ENCODE measurements at regions not wholly inside any gene's neighbourhood (a gene's known extent, or its start where the extent isn't known, plus 50 kb on each side); places are given as distances from the start of the nearest gene placed in this dataset.

- H3K9me2 ChIP-seq (ENCODE audit: insufficient read depth), result no peaks in the 10 kb centered on the region
- no TSS peak for BruUV-seq (replicated peaks)
- intact Hi-C loops (cut with micrococcal nuclease), result loop anchor here (10.0 kb wide), 1 partner anchor 62 kb away; no protein-coding TSS in a partner anchor
- no peak overlapping the region for H2AFZ ChIP-seq (ENCODE audit: low read depth, low read length, poor library complexity, severe bottlenecking)
- H3K9ac ChIP-seq (ENCODE audit: low read length), result no peak overlapping the region
- ChIA-PET CTCF (no interaction called here), RAD21 (ENCODE audit: low non-redundant PET in 1 of 2, low total read pairs in 2 of 2, uncharacterized antibody in 2 of 2, unreplicated experiment in 2 of 2) (no interaction called here), POLR2A (no interaction called here)
- H3K9me3 ChIP-seq (ENCODE audit: control insufficient read depth in 1 of 2, insufficient read depth in 1 of 2, low read depth in 1 of 2, low read length in 2 of 2), result no peaks in the 10 kb centered on the region
- ATAC-seq, result no peak
- H3K36me3 ChIP-seq (ENCODE audit: control insufficient read depth in 1 of 2, insufficient read depth in 2 of 2, low read length in 2 of 2), result no peaks in the 10 kb centered on the region
- no peak for TF ChIP-seq CTCF (IDR thresholded peaks at IDR 0.05 in 2 of 3, conservative IDR thresholded peaks at IDR 0.05 in 1 of 3; ENCODE audit: borderline replicate concordance in 1 of 3, insufficient read depth in 1 of 3, low read depth in 2 of 3, low read length in 2 of 3)
- TF ChIP-seq ZNF274 (IDR thresholded peaks at IDR 0.05; ENCODE audit: low read depth, low read length), result no peak
- TF ChIP-seq EZH2 (IDR thresholded peaks at IDR 0.05), result no peak
- no peak for TF ChIP-seq YY1 (IDR thresholded peaks at IDR 0.05; ENCODE audit: extremely low read depth, insufficient replicate concordance, low read depth, low read length)
- no peak for TF ChIP-seq JUND (IDR thresholded peaks at IDR 0.05)
- no peak for TF ChIP-seq SRF (IDR thresholded peaks at IDR 0.05; ENCODE audit: low read depth)
- no peak for TF ChIP-seq FOSL1 (IDR thresholded peaks at IDR 0.05; ENCODE audit: low read depth)
- TF ChIP-seq POLR2A (IDR thresholded peaks at IDR 0.05; ENCODE audit: borderline replicate concordance, extremely low read depth, insufficient read depth, insufficient read length), result no peak
- TF ChIP-seq SIN3A (IDR thresholded peaks at IDR 0.05; ENCODE audit: low read depth), result no peak
- H3K4me2 ChIP-seq (ENCODE audit: low read length), result no peak overlapping the region
- H3K27ac ChIP-seq (ENCODE audit: low read depth, low read length), result no peak overlapping the region
- no peaks in the 10 kb centered on the region for H4K20me1 ChIP-seq (ENCODE audit: insufficient read depth)
- DNase-seq (ENCODE audit: low read depth, low spot score), result no peak
- no peaks in the 10 kb centered on the region for H3K79me2 ChIP-seq (ENCODE audit: insufficient read depth, low read length)
- no peak overlapping the region for H3K4me3 ChIP-seq (replicated peaks in 1 of 2; ENCODE audit: low read depth in 1 of 2, low read length in 2 of 2)
- no peaks in the 10 kb centered on the region for H3K27me3 ChIP-seq (ENCODE audit: insufficient read depth, low read length)
- H3K4me1 ChIP-seq (ENCODE audit: control insufficient read depth in 1 of 2, insufficient read depth in 2 of 2, low read length in 2 of 2), result peaks cover 0 to 4% of the 10 kb centered on the region in 2 experiments; a peak in 1 of 4 replicates
Measured at GRCh38 chr9:107813287-107813686, 323.7 kb upstream of the KLF4 start.

- Histone ChIP-seq H3K9ac (ENCODE audit: low read length) (no peak overlapping the region), H3K27me3 (ENCODE audit: insufficient read depth, low read length) (no peaks in the 10 kb centered on the region), H4K20me1 (ENCODE audit: insufficient read depth) (no peaks in the 10 kb centered on the region), H2AFZ (ENCODE audit: low read depth, low read length, poor library complexity, severe bottlenecking) (no peak overlapping the region), H3K79me2 (ENCODE audit: insufficient read depth, low read length) (no peaks in the 10 kb centered on the region), H3K4me3 (replicated peaks in 1 of 2; ENCODE audit: low read depth in 1 of 2, low read length in 2 of 2) (no peak overlapping the region), H3K9me3 (ENCODE audit: control insufficient read depth in 1 of 2, insufficient read depth in 1 of 2, low read depth in 1 of 2, low read length in 2 of 2) (no peaks in the 10 kb centered on the region), H3K4me1 (ENCODE audit: control insufficient read depth in 1 of 2, insufficient read depth in 2 of 2, low read length in 2 of 2) (peaks cover 0 to 10% of the 10 kb centered on the region in 2 experiments; a peak in 1 of 4 replicates), H3K9me2 (ENCODE audit: insufficient read depth) (no peaks in the 10 kb centered on the region), H3K4me2 (ENCODE audit: low read length) (no peak overlapping the region), H3K36me3 (ENCODE audit: control insufficient read depth in 1 of 2, insufficient read depth in 2 of 2, low read length in 2 of 2) (no peaks in the 10 kb centered on the region), H3K27ac (ENCODE audit: low read depth, low read length) (no peak overlapping the region)
- CTCF ChIA-PET, result no interaction called here
- DNase-seq (ENCODE audit: low read depth, low spot score), result no peak
- POLR2A ChIA-PET, result no interaction called here
- RAD21 ChIA-PET (ENCODE audit: low non-redundant PET in 1 of 2, low total read pairs in 2 of 2, uncharacterized antibody in 2 of 2, unreplicated experiment in 2 of 2), result no interaction called here
- intact Hi-C loops (cut with micrococcal nuclease), result loop anchor here (10.0 kb wide), 1 partner anchor 64 kb away; no protein-coding TSS in a partner anchor
- ATAC-seq, result no peak
- BruUV-seq (replicated peaks), result no TSS peak
- no peak for TF ChIP-seq POLR2A (IDR thresholded peaks at IDR 0.05; ENCODE audit: borderline replicate concordance, extremely low read depth, insufficient read depth, insufficient read length)
- no peak for TF ChIP-seq RAD21 (IDR thresholded peaks at IDR 0.05; ENCODE audit: low read depth)
- TF ChIP-seq REST (IDR thresholded peaks at IDR 0.05; ENCODE audit: low read depth), result no peak
- no peak for TF ChIP-seq CTCF (IDR thresholded peaks at IDR 0.05 in 2 of 3, conservative IDR thresholded peaks at IDR 0.05 in 1 of 3; ENCODE audit: borderline replicate concordance in 1 of 3, insufficient read depth in 1 of 3, low read depth in 2 of 3, low read length in 2 of 3)
Measured at GRCh38 chr9:107810461-107810961, 320.9 kb upstream of the KLF4 start.

All from HCT116 (cell line).